Epithelial cell of esophagus (primary cell): ENCODE measurements at regions not wholly inside any gene's neighbourhood (a gene's known extent, or its start where the extent isn't known, plus 50 kb on each side); places are given as distances from the start of the nearest gene placed in this dataset.
"Not testable (repeated sequence)": the region's sequence is repeated elsewhere in the genome, so short reads cannot be mapped to it uniquely, and the experiment has no call there.

Source experiments
- DNase-seq: peaks from one replicate; pipeline ENCODE4 v3.0.0; 2010; ENCODE audit warnings: low read depth
- H3K4me3 ChIP-seq: 2 replicates; pipeline ENCODE4 v1.5.1; 2011; ENCODE audit warnings: mild to moderate bottlenecking, low read length, control low read depth
- CTCF ChIP-seq: IDR thresholded peaks from 2 replicates; pipeline ENCODE4 v1.5.1; 2011; ENCODE audit warnings: low read depth, mild to moderate bottlenecking, low read length, control low read depth, inconsistent platforms; ENCODE audit not compliant: insufficient read depth; ENCODE audit errors: missing control alignments

GRCh38 chr22:16463472-16463871 lies 129.1 kb downstream of the CCT8L2 start:
- not testable (repeated sequence) for H3K4me3 ChIP-seq, DNase-seq

GRCh38 chr22:16447451-16447850 lies 145.2 kb downstream of the CCT8L2 start:
- DNase-seq, H3K4me3 ChIP-seq: not testable (repeated sequence)

GRCh38 chr22:16446755-16447440 lies 145.7 kb downstream of the CCT8L2 start:
- H3K4me3 ChIP-seq, DNase-seq: not testable (repeated sequence)

GRCh38 chr22:16441014-16441413 lies 151.6 kb downstream of the CCT8L2 start:
- peak; percentile 11 for TF ChIP-seq CTCF
- not testable (repeated sequence) for H3K4me3 ChIP-seq, DNase-seq

GRCh38 chr22:16423476-16423875 lies 169.1 kb downstream of the CCT8L2 start:
- not testable (repeated sequence) for DNase-seq, H3K4me3 ChIP-seq

- H3K4me3 ChIP-seq, DNase-seq: not testable (repeated sequence)
These were observed 175.1 kb downstream of the CCT8L2 start for GRCh38 chr22:16417498-16417897.

- not testable (repeated sequence) for H3K4me3 ChIP-seq
These were observed 188.0 kb downstream of the CCT8L2 start for GRCh38 chr22:16404639-16405038.

GRCh38 chr22:16403661-16404060 lies 188.9 kb downstream of the CCT8L2 start:
- H3K4me3 ChIP-seq, DNase-seq: not testable (repeated sequence)

More at GRCh38 chr22:16404639-16405038, 188.0 kb downstream of the CCT8L2 start:
- DNase-seq, result not testable (repeated sequence)

- H3K4me3 ChIP-seq, DNase-seq: not testable (repeated sequence)
These were observed 189.7 kb downstream of the CCT8L2 start for GRCh38 chr22:16402874-16403399.

GRCh38 chr22:16393476-16393875 lies 199.1 kb downstream of the CCT8L2 start:
- not testable (repeated sequence) for H3K4me3 ChIP-seq, DNase-seq

GRCh38 chr22:16391417-16391930 lies 201.1 kb downstream of the CCT8L2 start:
- not testable (repeated sequence) for DNase-seq

GRCh38 chr22:16390541-16391217 lies 201.9 kb downstream of the CCT8L2 start:
- H3K4me3 ChIP-seq, DNase-seq: not testable (repeated sequence)

More at GRCh38 chr22:16391417-16391930, 201.1 kb downstream of the CCT8L2 start:
- not testable (repeated sequence) for H3K4me3 ChIP-seq

- not testable (repeated sequence) for DNase-seq, H3K4me3 ChIP-seq
These were observed 202.6 kb downstream of the CCT8L2 start for GRCh38 chr22:16390046-16390445.

GRCh38 chr22:16389256-16389655 lies 203.4 kb downstream of the CCT8L2 start:
- H3K4me3 ChIP-seq, DNase-seq: not testable (repeated sequence)

- not testable (repeated sequence) for DNase-seq, H3K4me3 ChIP-seq
These were observed 204.0 kb downstream of the CCT8L2 start for GRCh38 chr22:16388616-16389015.

- H3K4me3 ChIP-seq, DNase-seq: not testable (repeated sequence)
These were observed 204.5 kb downstream of the CCT8L2 start for GRCh38 chr22:16388127-16388526.

- H3K4me3 ChIP-seq, DNase-seq: not testable (repeated sequence)
These were observed 205.1 kb downstream of the CCT8L2 start for GRCh38 chr22:16387543-16387942.
